Spleen (tissue), 7 donors: ENCODE measurements at regions not wholly inside any gene's neighbourhood (a gene's known extent, or its start where the extent isn't known, plus 50 kb on each side); places are given as distances from the start of the nearest gene placed in this dataset.

Experiments
- POLR2A ChIP-seq, 3 donors: fragments of 450-650 bp; IDR thresholded peaks; one replicate each; pipeline ENCODE4 v1.5.1; 2017; ENCODE audit warnings: antibody characterized with exemption in 3 of 3, mild to moderate bottlenecking in 1 of 3
- POLR2AphosphoS5 ChIP-seq, 3 donors: sonication (generic); formaldehyde crosslinking; IDR thresholded peaks; one replicate each; pipeline ENCODE4 v1.5.1; 2017; ENCODE audit warnings: antibody characterized with exemption in 3 of 3
- TF ChIP-seq, protein P1 (sequence below), 11 experiments: fragments of 200-600 bp in 7 of 11; fragments of 450-650 bp in 4 of 11; sonication (generic) in 4 of 11; IDR thresholded peaks in 8 of 11; conservative IDR thresholded peaks in 3 of 11; 1 replicate in 7 of 11; 2 replicates in 4 of 11; pipeline versions ENCODE4 v1.4.0 to v1.8.0; 2016 to 2021; ENCODE audit warnings: antibody characterized with exemption in 11 of 11, inconsistent platforms in 4 of 11, mild to moderate bottlenecking in 1 of 11
- donor health status: DM: no; HTN: no; CAD: no; lungs with moderate emphysema.
- donor health status: DM: no; HTN: no; CAD: no.
- donor health status: DM: no; HTN: no; CAD: no.

DNA sequence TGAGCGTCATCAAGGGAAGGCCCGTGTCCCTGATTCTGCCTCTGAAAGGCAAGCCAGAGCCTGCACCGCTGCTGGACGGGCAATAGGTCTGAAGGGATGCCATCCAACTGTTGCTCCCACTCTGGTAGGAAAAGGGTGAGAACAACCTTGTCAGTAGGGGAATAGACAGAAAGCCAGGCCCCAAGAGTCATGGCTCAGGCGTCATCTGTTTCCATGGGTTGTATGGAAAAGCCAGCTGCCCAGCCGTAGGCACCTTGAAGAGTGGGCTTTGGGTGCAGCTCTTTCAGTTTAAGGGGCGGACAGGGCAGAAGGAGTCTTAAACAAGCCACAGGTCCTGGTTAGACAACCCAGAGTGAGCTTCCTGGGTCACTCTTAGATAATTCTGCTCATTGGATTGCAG is 66.5 kb downstream of the RNF6 start:
- TF ChIP-seq, protein P1, sequence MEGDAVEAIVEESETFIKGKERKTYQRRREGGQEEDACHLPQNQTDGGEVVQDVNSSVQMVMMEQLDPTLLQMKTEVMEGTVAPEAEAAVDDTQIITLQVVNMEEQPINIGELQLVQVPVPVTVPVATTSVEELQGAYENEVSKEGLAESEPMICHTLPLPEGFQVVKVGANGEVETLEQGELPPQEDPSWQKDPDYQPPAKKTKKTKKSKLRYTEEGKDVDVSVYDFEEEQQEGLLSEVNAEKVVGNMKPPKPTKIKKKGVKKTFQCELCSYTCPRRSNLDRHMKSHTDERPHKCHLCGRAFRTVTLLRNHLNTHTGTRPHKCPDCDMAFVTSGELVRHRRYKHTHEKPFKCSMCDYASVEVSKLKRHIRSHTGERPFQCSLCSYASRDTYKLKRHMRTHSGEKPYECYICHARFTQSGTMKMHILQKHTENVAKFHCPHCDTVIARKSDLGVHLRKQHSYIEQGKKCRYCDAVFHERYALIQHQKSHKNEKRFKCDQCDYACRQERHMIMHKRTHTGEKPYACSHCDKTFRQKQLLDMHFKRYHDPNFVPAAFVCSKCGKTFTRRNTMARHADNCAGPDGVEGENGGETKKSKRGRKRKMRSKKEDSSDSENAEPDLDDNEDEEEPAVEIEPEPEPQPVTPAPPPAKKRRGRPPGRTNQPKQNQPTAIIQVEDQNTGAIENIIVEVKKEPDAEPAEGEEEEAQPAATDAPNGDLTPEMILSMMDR (IDR thresholded peaks at IDR 0.05 in 8 of 11, conservative IDR thresholded peaks at IDR 0.05 in 3 of 11) = no peak
- TF ChIP-seq POLR2A (IDR thresholded peaks at IDR 0.05) = no peak
- TF ChIP-seq POLR2AphosphoS5 (IDR thresholded peaks at IDR 0.05) = no peak
